ENCODE measurements at regions not wholly inside any gene's neighbourhood (a gene's known extent, or its start where the extent isn't known, plus 50 kb on each side); places are given as distances from the start of the nearest gene placed in this dataset.

- Histone ChIP-seq H3K4ac (ENCODE audit: low read length) (no peak overlapping the region), H2AK5ac (ENCODE audit: low read depth, low read length) (no peak overlapping the region), H2AFZ (ENCODE audit: low read length) (no peak overlapping the region), H3K23ac (ENCODE audit: low read depth, low read length, poor library complexity) (no peak overlapping the region), H3K79me1 (ENCODE audit: low read depth, low read length) (no peaks in the 10 kb centered on the region), H3K27ac (replicated peaks; ENCODE audit: low read length) (no peak overlapping the region), H3K9ac (ENCODE audit: low read depth, low read length, poor library complexity) (no peak overlapping the region), H3K4me2 (ENCODE audit: insufficient read depth, low read length, poor library complexity, severe bottlenecking) (no peak overlapping the region), H4K8ac (ENCODE audit: low read depth, low read length) (no peak overlapping the region), H2BK120ac (ENCODE audit: low read depth, low read length) (no peak overlapping the region), H2BK12ac (ENCODE audit: low read length) (no peak overlapping the region), H3K27me3 (ENCODE audit: control insufficient read depth in 3 of 3, insufficient read depth in 3 of 3, low read depth in 1 of 3, low read length in 3 of 3) (no peaks in the 10 kb centered on the region), H3K18ac (ENCODE audit: low read length) (no peak overlapping the region), H2BK5ac (ENCODE audit: low read length) (no peak overlapping the region), H3K4me3 (ENCODE audit: low read length in 2 of 2) (no peak overlapping the region), H3K36me3 (replicated peaks in 1 of 2; ENCODE audit: control insufficient read depth in 2 of 2, insufficient read depth in 2 of 2, low read length in 2 of 2) (no peaks in the 10 kb centered on the region), H3K4me1 (ENCODE audit: control insufficient read depth in 2 of 2, insufficient read depth in 1 of 2, low read depth in 1 of 2, low read length in 2 of 2) (no peaks in the 10 kb centered on the region), H4K91ac (ENCODE audit: low read depth, low read length, poor library complexity) (no peak overlapping the region), H2BK15ac (ENCODE audit: low read length) (no peak overlapping the region), H3K9me3 (replicated peaks in 1 of 2; ENCODE audit: control insufficient read depth in 2 of 2, insufficient read depth in 1 of 2, low read depth in 1 of 2, low read length in 2 of 2) (peaks cover 0 to 2% of the 10 kb centered on the region in 2 donors), H3K14ac (ENCODE audit: low read length) (no peak overlapping the region)
- DNase-seq (ENCODE audit: low spot score), result no peak
- WGBS, 2 donors (ENCODE audit: extremely low coverage in 2 of 2, insufficient read length in 2 of 2, insufficient replicate concordance in 1 of 2), result no CpG with 5 or more reads among the region's 6 CpGs
Observed at GRCh38 chr5:90144625-90145327, 264.8 kb downstream of the CETN3 start.

GRCh38 chr5:90142541-90142940 is 267.0 kb downstream of the CETN3 start:
- H3K18ac ChIP-seq (ENCODE audit: low read length), result no peak overlapping the region
- no peaks in the 10 kb centered on the region for H3K4me1 ChIP-seq (ENCODE audit: control insufficient read depth in 2 of 2, insufficient read depth in 1 of 2, low read depth in 1 of 2, low read length in 2 of 2)
- no peak overlapping the region for H4K8ac ChIP-seq (ENCODE audit: low read depth, low read length)
- no peak overlapping the region for H2AFZ ChIP-seq (ENCODE audit: low read length)
- no peak overlapping the region for H2BK12ac ChIP-seq (ENCODE audit: low read length)
- no peak overlapping the region for H3K14ac ChIP-seq (ENCODE audit: low read length)
- no peak for DNase-seq (ENCODE audit: low spot score)
- no peak overlapping the region for H2BK5ac ChIP-seq (ENCODE audit: low read length)
- peaks cover 0 to 2% of the 10 kb centered on the region in 2 donors for H3K9me3 ChIP-seq (replicated peaks in 1 of 2; ENCODE audit: control insufficient read depth in 2 of 2, insufficient read depth in 1 of 2, low read depth in 1 of 2, low read length in 2 of 2)
- H3K9ac ChIP-seq (ENCODE audit: low read depth, low read length, poor library complexity), result no peak overlapping the region
- H3K27me3 ChIP-seq (ENCODE audit: control insufficient read depth in 3 of 3, insufficient read depth in 3 of 3, low read depth in 1 of 3, low read length in 3 of 3), result no peaks in the 10 kb centered on the region
- no peak overlapping the region for H3K4ac ChIP-seq (ENCODE audit: low read length)
- H3K27ac ChIP-seq (replicated peaks; ENCODE audit: low read length), result no peak overlapping the region
- H2BK15ac ChIP-seq (ENCODE audit: low read length), result no peak overlapping the region
- no CpG with 5 or more reads among the region's 1 CpG for WGBS, 2 donors (ENCODE audit: extremely low coverage in 2 of 2, insufficient read length in 2 of 2, insufficient replicate concordance in 1 of 2)
- no peaks in the 10 kb centered on the region for H3K79me1 ChIP-seq (ENCODE audit: low read depth, low read length)
- no peak overlapping the region for H4K91ac ChIP-seq (ENCODE audit: low read depth, low read length, poor library complexity)
- no peak overlapping the region for H2BK120ac ChIP-seq (ENCODE audit: low read depth, low read length)
- no peak overlapping the region for H3K4me3 ChIP-seq (ENCODE audit: low read length in 2 of 2)
- H2AK5ac ChIP-seq (ENCODE audit: low read depth, low read length), result no peak overlapping the region
- H3K4me2 ChIP-seq (ENCODE audit: insufficient read depth, low read length, poor library complexity, severe bottlenecking), result no peak overlapping the region
- no peak overlapping the region for H3K23ac ChIP-seq (ENCODE audit: low read depth, low read length, poor library complexity)
- H3K36me3 ChIP-seq (replicated peaks in 1 of 2; ENCODE audit: control insufficient read depth in 2 of 2, insufficient read depth in 2 of 2, low read length in 2 of 2), result no peaks in the 10 kb centered on the region

GRCh38 chr5:90141984-90142383 is 267.6 kb downstream of the CETN3 start:
- Histone ChIP-seq H4K8ac (ENCODE audit: low read depth, low read length) (no peak overlapping the region), H3K14ac (ENCODE audit: low read length) (no peak overlapping the region), H2AK5ac (ENCODE audit: low read depth, low read length) (no peak overlapping the region), H3K4me1 (ENCODE audit: control insufficient read depth in 2 of 2, insufficient read depth in 1 of 2, low read depth in 1 of 2, low read length in 2 of 2) (no peaks in the 10 kb centered on the region), H3K9me3 (replicated peaks in 1 of 2; ENCODE audit: control insufficient read depth in 2 of 2, insufficient read depth in 1 of 2, low read depth in 1 of 2, low read length in 2 of 2) (peaks cover 0 to 2% of the 10 kb centered on the region in 2 donors), H3K27me3 (ENCODE audit: control insufficient read depth in 3 of 3, insufficient read depth in 3 of 3, low read depth in 1 of 3, low read length in 3 of 3) (no peaks in the 10 kb centered on the region), H3K4ac (ENCODE audit: low read length) (no peak overlapping the region), H3K23ac (ENCODE audit: low read depth, low read length, poor library complexity) (no peak overlapping the region), H3K18ac (ENCODE audit: low read length) (no peak overlapping the region), H3K4me3 (ENCODE audit: low read length in 2 of 2) (no peak overlapping the region), H3K79me1 (ENCODE audit: low read depth, low read length) (no peaks in the 10 kb centered on the region), H3K36me3 (replicated peaks in 1 of 2; ENCODE audit: control insufficient read depth in 2 of 2, insufficient read depth in 2 of 2, low read length in 2 of 2) (no peaks in the 10 kb centered on the region), H4K91ac (ENCODE audit: low read depth, low read length, poor library complexity) (no peak overlapping the region), H2BK5ac (ENCODE audit: low read length) (no peak overlapping the region), H2AFZ (ENCODE audit: low read length) (no peak overlapping the region), H2BK12ac (ENCODE audit: low read length) (no peak overlapping the region), H3K4me2 (ENCODE audit: insufficient read depth, low read length, poor library complexity, severe bottlenecking) (no peak overlapping the region), H3K27ac (replicated peaks; ENCODE audit: low read length) (no peak overlapping the region), H3K9ac (ENCODE audit: low read depth, low read length, poor library complexity) (no peak overlapping the region), H2BK120ac (ENCODE audit: low read depth, low read length) (no peak overlapping the region), H2BK15ac (ENCODE audit: low read length) (no peak overlapping the region)
- no peak for DNase-seq (ENCODE audit: low spot score)
- no CpG with 5 or more reads among the region's 3 CpGs for WGBS, 2 donors (ENCODE audit: extremely low coverage in 2 of 2, insufficient read length in 2 of 2, insufficient replicate concordance in 1 of 2)

GRCh38 chr5:90136952-90137528 is 272.5 kb downstream of the CETN3 start:
- Histone ChIP-seq H3K4me2 (ENCODE audit: insufficient read depth, low read length, poor library complexity, severe bottlenecking) (no peak overlapping the region), H3K79me1 (ENCODE audit: low read depth, low read length) (no peaks in the 10 kb centered on the region), H3K18ac (ENCODE audit: low read length) (peak overlapping the region; percentile 85), H3K9ac (ENCODE audit: low read depth, low read length, poor library complexity) (peak overlapping the region; percentile 21), H2AFZ (ENCODE audit: low read length) (no peak overlapping the region), H3K9me3 (replicated peaks in 1 of 2; ENCODE audit: control insufficient read depth in 2 of 2, insufficient read depth in 1 of 2, low read depth in 1 of 2, low read length in 2 of 2) (peaks cover 0 to 1% of the 10 kb centered on the region in 2 donors), H3K36me3 (replicated peaks in 1 of 2; ENCODE audit: control insufficient read depth in 2 of 2, insufficient read depth in 2 of 2, low read length in 2 of 2) (no peaks in the 10 kb centered on the region), H3K23ac (ENCODE audit: low read depth, low read length, poor library complexity) (peak overlapping the region; percentile 55), H3K4me3 (ENCODE audit: low read length in 2 of 2) (no peak overlapping the region), H2BK12ac (ENCODE audit: low read length) (no peak overlapping the region), H3K4me1 (ENCODE audit: control insufficient read depth in 2 of 2, insufficient read depth in 1 of 2, low read depth in 1 of 2, low read length in 2 of 2) (no peaks in the 10 kb centered on the region), H3K27me3 (ENCODE audit: control insufficient read depth in 3 of 3, insufficient read depth in 3 of 3, low read depth in 1 of 3, low read length in 3 of 3) (no peaks in the 10 kb centered on the region), H2BK5ac (ENCODE audit: low read length) (no peak overlapping the region), H2BK15ac (ENCODE audit: low read length) (peak overlapping the region; percentile 6), H4K91ac (ENCODE audit: low read depth, low read length, poor library complexity) (no peak overlapping the region), H2BK120ac (ENCODE audit: low read depth, low read length) (no peak overlapping the region), H3K14ac (ENCODE audit: low read length) (no peak overlapping the region), H2AK5ac (ENCODE audit: low read depth, low read length) (no peak overlapping the region), H3K27ac (replicated peaks; ENCODE audit: low read length) (no peak overlapping the region), H4K8ac (ENCODE audit: low read depth, low read length) (no peak overlapping the region), H3K4ac (ENCODE audit: low read length) (no peak overlapping the region)
- DNase-seq (ENCODE audit: low spot score), result no peak
- WGBS, 2 donors (ENCODE audit: extremely low coverage in 2 of 2, insufficient read length in 2 of 2, insufficient replicate concordance in 1 of 2), result no CpG with 5 or more reads among the region's 10 CpGs

Data from neuronal stem cell (in vitro differentiated cells).